NCI-H2171 (cell line): ENCODE measurements at regions not wholly inside any gene's neighbourhood (a gene's known extent, or its start where the extent isn't known, plus 50 kb on each side); places are given as distances from the start of the nearest gene placed in this dataset.
"Not testable (repeated sequence)": the region's sequence is repeated elsewhere in the genome, so short reads cannot be mapped to it uniquely, and the experiment has no call there.

Source experiments
- DNase-seq: peaks from one replicate; lab custom pipeline; 2025; lab: John Stamatoyannopoulos, UW

DNA sequence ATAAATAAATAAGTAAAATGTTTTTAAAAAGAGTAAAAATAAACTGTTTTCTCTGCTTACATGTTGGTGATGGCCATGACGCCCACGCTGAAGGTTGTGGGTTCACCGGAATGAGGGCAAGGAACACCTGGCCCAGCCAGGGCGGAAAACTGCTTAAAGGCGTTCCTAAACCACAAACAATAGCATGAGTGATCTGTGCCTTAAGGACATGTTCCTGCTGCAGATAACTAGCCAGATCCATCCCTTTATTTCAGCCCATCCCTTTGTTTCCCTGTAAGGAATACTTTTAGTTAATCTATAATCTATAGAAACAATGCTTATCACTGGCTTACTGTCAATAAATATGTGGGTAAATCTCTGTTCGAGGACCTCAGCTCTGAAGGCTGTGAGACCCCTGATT, 63.3 kb upstream of the CEP78 start:
- not testable (repeated sequence) for DNase-seq

DNA sequence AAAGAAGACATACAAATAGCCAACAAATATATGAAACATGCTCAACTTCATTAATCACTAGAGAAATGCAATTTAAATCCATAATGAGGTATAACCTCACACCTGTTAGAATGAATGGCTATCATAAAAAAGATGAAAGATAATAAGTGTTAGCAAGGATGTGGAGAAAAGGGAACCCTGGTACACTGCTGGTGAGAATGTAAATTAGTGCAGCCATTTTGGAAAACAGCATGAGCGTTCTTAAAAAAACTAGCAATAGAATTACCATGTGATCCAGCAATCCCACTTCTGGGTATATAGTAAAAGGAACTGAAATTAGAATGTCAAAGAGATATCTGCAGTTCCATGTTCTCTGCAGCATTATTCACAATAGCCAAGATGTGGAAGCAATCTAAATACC, 64.2 kb upstream of the CEP78 start:
- no peak for DNase-seq

DNA sequence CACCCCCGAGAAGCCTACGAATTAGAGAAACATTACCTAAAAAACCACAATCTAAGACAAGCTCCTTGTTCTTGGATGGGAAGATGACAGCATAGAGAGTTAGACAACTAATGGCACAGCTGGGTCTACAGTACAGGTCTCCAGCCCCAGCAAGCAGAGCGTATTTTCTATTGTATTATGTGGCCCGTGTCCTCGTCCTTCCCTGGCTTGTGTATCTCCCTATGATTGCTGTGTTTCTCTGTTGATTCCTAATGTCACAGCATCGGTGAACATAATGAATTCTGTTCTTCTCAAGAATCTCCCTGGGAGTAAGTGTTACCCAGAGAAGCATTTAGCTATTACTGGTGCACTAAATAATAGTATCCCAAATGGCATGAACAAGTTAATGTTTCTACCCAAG, 66.8 kb upstream of the CEP78 start:
- DNase-seq, result no peak

DNA sequence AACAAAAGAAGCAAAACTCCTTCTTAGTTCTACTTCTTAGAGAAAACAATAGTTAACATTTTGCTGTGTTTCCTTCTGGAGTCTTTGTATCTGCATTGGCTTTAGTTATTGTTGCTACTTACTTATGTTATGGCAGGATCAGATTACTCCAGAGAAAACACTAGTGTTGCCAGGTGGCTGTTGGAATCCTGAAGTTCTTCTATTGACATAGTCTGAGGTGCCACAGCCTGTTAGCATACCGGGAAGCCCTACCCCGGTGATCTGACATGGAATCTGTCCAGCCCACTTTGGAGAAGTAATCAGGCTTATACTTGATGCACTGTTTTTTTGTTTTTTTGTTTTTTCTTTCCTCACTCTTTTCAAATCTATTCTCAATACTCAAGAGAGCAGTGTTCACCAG, 68.5 kb upstream of the CEP78 start:
- peak; percentile 66 for DNase-seq

DNA sequence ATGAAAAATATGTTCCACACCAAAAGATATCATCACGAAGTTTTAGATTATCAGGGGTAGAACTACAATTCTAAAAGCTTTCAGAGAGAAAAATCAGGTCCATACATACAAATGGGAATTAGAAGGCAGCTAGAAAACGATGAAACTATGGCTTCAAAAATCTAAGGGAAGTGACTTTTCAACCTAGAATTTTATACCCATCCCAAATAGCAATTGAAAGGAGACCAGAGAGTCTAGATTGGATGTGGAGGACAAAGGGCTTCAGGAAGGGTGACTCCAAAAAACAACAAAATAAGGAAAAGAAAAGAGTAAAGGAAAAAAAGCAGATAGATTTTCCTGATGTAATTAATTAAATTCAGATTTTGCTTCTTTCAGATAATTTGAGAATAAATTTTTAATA, 72.0 kb upstream of the CEP78 start:
- no peak for DNase-seq

DNA sequence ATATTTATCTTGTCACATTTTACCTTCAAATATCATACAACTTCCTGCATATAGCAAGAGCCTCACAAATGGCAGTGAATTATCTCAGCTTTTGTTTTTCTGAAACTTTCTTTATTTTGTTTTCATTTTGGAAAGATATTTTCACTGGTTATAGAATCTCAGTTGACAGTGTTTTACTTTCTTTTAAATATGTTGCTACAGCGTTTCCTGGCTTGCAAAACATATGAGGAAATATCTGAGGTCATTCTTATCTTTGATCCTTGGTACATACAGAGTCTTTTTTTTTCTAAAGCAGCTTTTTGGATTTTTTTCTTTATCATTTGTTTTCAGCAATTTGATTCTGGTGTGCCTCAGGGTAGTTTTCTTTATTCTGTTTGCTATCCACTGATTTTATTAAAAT, 77.6 kb upstream of the CEP78 start:
- no peak for DNase-seq

DNA sequence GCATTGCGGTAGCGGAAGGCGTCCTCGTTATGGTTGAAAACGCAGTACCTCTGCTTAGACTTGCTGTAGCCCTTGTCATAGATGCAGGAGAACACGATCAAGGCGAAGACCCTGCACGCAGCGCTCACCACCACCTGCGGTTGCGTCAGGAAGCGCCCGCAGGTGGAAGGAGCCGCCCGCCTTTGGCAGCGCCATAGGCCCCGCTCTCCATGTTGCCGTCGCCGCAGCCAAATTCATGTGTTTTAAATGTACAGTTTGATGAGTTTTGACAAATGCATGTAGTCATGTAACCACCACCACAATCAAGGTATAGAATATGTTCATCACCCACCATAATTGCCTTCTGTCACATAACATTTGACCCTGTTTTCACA, 84.9 kb upstream of the CEP78 start:
- no peak for DNase-seq

DNA sequence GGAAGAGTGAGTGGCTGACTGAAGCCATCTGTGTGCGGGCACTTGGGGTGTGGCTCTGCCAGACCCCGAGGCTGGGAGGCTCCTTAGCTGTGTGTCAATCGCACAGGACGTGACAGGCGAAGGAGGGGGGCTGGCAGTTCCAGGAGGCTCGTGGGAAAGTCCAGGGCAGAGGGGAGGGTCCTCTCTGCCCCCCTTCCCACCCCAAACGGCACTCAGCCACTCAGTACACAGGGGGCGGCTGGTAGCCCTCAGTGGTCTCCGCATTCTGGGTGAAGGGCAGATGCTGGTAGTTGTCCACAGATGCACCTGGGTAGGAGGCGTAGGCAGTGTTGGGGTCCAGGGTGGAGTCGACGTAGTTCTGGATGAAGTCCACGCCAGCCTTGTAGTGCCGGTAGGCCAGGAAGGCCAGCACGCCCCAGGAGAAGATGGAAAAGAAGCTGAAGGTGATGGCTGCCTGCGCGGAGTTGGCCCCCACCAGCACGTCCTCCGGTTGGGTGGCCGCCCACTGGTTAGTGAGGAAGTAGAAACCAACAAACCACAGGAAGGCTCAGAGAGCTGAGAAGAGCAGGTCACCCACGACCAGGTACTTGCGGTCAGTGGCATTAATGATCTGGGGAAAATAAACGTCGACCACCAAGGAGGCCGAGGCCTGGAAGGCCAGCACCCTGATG, 85.4 kb upstream of the CEP78 start:
- DNase-seq, result no peak

DNA sequence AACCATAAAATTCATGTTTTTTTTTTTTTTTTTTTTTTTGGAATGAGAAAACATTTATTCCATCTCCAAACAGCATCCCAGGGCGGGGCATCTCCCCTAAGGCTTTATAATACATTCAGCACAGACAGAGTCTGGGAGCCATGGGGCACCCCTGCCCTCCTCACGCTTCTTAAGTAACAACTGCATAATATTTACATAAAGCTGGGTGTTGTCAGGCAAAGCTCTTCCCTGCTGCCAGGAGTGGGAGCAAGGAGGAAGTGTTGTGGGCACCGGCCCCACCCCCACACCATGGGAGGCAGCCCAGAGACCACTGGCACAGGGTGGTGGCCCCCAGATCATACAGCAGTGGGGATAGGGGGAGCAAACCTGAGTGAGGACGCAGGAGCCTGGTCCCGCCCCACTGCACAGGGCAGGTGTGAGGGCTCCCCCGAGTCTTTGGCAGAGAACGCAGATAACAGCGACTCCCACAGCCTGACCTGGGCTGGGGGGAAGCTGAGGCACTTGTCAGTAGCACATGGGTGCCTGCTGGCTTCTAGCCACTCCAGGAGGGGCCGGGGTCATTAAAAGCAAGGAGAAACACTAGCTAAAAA, 86.1 kb upstream of the CEP78 start:
- no peak for DNase-seq

DNA sequence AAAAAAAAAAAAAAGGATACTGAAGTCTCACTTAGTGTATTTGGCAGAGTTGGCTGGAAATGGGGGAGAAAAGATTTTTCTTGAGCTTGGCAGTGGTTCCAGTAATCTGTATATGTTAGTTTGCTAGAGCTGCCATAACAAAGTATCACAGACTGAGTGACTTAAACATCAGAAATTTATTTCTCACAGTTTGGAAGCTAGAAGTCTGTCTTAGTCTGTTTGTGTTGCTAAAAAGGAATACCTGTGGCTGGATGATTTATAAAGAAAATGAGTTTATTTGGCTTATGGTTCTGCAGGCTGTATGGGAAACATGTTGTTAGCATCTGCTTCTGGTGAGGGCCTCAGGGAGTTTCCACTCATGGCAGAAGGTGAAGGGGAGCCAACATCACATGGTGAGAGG, 89.6 kb upstream of the CEP78 start:
- no peak for DNase-seq

DNA sequence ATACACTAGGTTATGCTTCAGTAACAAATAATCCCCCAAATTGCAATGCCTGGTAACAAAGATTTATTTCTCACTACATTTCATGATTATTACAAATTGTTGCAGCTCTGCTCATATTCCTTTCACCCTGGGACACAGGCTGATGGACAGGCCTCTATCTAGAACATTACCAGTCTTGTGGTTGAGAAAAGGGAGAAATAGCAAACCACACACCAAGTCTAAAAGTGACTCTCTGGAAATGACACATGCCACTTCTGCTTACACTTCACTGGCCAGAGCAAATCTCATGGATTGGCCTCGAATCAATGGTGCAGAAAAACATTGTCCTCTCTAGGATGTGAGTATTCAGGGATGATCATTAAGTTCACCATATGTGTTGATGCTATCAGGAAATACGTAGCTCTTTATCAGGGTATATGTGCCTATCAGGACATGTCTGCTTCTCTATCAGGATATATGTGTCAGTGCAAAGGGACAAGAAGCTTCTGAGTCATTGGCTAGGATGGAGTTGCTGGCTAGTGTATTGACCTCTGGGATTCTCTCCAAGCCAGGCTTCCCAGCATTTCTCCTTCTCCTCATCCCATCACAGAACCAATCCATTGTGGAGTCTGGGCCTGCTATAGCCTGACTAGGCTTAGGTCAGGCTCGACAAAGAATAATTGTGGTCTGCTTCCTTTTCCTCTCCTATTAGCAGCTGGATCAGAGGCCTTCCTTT, 91.1 kb upstream of the CEP78 start:
- DNase-seq, result no peak

DNA sequence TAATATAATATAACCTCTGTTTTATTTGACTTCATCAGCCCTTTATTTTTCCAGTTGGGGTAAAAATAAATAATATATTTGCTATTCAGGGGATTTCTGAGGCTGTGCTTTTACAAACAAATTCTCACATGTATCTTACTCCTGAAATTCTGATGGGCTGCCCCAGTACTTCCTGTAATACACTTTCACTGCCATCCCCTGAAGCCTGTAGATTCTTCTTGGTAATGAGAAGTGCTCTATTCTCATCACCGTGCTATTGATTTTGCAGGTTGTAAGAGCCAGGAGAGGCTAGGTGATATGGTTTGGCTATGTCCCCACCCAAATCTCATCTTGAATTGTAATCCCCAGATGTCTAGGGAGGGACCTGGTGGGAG, 91.9 kb upstream of the CEP78 start:
- no peak for DNase-seq

DNA sequence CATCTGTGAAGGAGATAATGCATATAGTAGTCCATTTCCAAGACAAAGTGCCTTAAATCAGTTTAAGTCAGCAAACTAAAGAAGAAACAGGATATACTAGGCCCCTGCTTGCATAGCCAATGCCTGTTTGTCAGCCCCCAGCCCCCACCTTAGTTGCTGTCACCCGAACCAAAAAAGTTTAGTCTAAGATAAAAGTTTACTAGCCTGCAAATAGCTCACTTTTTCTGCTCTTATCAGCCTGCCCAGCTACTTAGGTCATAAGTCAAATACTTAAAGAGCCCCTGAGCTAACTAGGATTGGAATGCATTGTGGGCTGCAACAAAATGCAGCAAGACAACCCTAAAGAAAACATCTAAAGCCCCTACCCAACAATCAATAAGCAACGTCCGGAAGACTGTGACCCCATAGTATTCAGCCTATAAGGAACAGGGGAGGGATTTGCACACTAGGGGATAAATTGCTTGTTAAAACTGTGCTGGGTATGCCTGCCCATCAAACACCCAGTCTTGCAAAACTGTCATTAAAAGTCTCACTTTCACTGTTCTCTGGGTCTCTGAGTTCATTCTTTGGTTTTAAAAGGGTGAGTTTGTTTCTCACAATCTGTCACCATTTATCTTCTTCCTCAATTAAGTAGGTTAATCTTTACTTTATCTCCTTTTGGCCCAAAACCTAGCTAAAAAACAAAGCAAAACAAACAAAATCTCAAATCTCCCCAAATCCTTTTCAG, 92.4 kb upstream of the CEP78 start:
- DNase-seq, result no peak

DNA sequence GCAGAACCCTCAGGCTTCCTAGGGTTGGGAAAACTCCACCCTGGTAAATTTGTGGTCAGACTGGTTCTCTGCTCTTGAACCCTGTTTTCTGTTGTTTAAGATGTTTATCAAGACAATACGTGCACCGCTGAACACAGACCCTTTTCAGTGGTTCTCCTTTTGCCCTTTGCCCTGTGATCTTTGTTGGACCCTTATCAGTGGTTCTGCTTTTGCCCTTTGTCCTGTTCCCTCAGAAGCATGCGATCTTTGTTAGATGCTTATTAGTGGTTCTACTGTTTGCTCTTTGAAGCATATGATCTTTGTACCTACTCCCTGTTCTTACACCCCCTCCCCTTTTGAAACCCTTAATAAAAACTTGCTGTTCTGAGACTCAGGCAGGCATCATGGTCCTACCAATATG, 93.6 kb upstream of the CEP78 start:
- DNase-seq, result not testable (repeated sequence)

DNA sequence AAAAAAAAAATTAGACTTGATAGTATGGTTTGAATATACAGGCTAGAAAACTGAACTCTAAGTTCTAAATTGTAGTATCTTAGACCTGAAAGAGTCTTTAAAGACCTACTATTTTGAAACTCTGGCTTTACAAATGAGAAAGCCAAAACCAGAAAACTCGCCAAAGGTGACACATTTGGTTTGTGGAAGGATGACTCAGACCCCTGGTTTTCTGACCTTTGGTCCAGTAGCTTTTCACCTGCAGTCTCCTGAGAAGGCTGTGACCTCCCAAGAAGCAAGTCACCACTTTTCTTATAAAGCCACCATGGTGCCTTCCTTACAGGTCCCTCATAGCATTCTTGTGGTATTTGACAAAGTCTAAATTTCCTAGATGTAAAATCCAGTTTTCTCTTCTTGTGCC, 102.1 kb upstream of the CEP78 start:
- no peak for DNase-seq

DNA sequence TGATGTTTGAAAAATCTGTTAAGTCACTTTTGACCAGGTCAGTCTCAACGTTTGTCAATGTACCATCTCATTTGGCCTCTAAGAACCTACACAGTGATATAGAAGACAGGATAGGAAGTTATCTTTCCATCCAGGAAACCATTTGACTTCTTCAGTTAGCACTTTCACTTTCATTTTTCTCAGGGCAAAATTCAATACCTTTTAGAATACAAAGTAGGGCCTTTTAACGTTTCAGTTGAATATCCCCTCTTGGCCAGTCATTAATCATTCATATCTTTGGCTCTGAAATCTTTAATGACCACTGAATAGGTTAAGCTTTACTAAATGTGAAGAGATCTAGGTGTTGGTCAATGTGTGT, 101.1 kb upstream of the GNAQ start:
- no peak for DNase-seq

DNA sequence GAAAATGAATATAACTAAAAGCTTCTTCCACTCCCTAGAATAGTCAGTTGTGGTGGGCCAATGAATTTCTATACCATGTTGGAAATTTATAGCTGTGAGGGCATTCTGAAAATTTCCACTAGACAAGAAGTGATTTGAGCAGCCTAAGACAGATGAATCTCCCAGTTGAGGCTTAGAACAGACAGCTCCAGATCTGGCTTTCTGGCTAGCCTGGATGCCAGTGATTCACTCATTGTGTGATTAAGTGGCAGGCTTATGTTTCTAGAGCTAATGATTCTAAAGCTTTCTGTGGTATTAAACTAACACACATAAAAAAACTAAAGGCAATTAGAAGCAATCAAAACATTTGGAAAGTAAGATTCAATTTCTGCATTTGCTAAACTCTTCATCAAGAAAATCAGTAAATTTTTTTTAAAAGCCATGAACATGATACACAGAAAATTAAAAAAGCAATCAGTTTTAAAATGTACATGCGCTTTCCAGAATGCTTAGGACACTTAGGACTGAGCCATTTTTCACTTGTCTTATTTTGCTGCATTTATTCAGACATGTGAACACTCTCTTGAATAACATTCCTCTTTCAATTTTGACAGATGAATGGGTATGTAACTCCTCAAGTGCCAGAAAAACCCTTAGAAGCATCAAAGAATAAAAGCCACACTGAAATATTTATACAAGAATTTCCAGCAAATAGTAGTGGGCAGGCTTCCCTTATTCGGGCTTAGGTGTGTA, 100.5 kb upstream of the GNAQ start:
- DNase-seq, result no peak

DNA sequence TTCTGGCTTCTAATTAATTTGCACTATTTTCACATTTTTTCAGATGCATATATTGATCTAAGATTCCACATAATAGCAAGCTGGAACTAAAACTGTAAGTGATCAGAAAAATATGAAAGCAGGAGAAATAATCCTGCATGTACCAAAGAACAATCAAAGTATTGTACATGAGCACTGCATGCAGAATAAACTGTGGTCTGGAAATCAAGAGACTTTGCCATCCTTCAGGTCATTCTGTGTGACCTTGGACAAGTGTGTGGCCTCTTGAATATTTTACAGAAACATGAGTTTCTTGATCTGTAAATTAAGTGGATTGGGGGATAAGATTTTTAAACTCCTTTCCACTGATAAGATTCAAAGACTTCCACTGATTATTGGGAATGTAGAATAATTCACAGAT, 99.2 kb upstream of the GNAQ start:
- no peak for DNase-seq

DNA sequence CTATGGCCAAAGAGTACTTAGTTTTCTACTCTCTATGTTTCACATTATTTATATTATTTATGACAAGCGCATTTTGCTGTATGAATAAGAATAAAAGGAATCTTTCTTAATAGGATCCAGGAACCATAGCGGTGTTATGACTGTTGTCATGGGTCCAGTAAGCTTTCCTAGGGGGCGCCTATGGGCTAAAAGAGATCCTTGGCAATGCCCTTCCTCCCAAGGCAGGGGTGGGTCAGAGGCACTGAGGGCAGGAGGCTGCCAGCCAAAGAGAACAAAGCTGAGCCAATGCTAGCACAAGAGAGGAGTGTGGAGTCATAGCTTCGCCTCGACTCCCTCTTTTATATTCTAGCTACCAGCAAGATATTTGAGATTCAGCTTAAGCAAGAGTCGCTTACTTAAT, 98.4 kb upstream of the GNAQ start:
- no peak for DNase-seq

DNA sequence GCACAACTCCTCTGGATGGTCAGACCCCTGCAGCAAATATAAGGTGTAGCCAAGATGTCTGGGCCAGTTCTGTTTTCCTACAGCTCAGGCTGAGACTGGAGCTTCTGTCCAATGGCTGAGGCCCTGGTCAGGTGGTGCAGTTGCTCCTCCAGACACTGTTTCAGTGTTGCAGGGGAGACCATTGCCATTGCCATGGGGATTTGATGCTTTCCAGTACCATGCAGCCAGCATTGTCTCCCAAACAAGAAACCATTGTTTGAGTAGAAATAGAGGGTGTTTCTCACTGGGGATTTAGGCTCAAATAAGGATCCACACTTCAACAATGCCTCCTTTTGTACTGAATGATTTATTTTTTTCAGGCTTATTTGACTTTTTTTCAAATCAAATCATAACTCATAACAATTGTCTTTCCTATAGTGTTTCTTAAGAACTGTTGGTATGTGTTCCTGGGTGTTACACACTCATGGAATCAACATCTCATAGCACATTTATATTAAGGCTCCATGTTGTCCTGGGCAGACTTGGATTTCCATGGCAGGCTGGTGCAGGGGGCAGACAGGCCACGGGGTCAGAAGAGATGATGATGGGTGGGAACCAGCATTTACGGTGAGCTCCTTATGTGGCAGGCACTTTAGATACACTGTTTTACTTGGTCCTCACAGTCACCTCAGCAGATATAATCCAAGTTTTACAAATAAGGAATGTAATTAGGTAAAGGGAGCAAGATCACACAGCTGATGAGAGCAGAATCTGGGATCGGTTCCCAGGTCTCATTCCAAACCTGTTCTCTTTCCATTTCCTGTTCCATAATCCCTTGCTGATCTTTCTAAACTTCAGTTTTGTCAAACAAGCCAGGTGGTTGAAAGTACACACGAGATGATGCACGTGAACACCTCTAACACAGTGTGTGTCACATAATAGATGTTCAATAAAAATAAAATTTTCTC, 95.9 kb upstream of the GNAQ start:
- no peak for DNase-seq

DNA sequence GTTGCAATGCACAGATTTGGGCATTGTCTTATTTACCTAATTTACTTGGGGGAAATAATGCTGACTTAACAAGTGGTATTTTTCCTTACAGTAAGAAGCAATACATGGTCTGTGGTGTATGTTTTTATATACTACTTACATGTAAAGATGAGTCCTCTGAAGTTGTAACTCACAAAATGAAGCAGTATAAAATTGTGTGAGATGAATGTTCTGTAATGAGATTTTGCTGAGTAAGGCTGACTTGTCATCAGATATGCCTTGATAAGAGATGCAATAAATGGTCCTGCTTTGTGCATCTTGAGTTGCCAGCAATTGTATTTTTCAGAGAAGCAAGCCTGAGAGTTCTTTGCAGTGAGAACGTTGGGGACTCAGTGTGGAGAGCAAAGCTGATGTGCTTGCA, 92.2 kb upstream of the GNAQ start:
- DNase-seq, result no peak
